HUES48 (cell line): ENCODE measurements at regions not wholly inside any gene's neighbourhood (a gene's known extent, or its start where the extent isn't known, plus 50 kb on each side); places are given as distances from the start of the nearest gene placed in this dataset.

Experiments
- H3K27ac ChIP-seq: one replicate; pipeline ENCODE4 v1.7.0; 2013; ENCODE audit warnings: low read depth, low read length, inconsistent platforms
- H3K27me3 ChIP-seq: 2 replicates; pipeline ENCODE4 v1.6.1; 2013; ENCODE audit warnings: mild to moderate bottlenecking, low read length; ENCODE audit not compliant: control insufficient read depth, insufficient read depth
- H3K36me3 ChIP-seq: 2 replicates; pipeline ENCODE4 v1.6.1; 2013; ENCODE audit warnings: low read length; ENCODE audit not compliant: control insufficient read depth, insufficient read depth
- H3K4me1 ChIP-seq: 2 replicates; pipeline ENCODE4 v1.6.1; 2013; ENCODE audit warnings: mild to moderate bottlenecking, low read length; ENCODE audit not compliant: control insufficient read depth, insufficient read depth
- H3K4me3 ChIP-seq: 2 replicates; pipeline ENCODE4 v1.5.1; 2013; ENCODE audit warnings: mild to moderate bottlenecking, low read depth, low read length
- H3K9ac ChIP-seq: 2 replicates; pipeline ENCODE4 v1.6.1; 2013; ENCODE audit warnings: mild to moderate bottlenecking, low read depth, low read length, moderate library complexity
- H3K9me3 ChIP-seq: 2 replicates; pipeline ENCODE4 v1.6.1; 2013; ENCODE audit warnings: low read length; ENCODE audit not compliant: control insufficient read depth, insufficient read depth

DNA sequence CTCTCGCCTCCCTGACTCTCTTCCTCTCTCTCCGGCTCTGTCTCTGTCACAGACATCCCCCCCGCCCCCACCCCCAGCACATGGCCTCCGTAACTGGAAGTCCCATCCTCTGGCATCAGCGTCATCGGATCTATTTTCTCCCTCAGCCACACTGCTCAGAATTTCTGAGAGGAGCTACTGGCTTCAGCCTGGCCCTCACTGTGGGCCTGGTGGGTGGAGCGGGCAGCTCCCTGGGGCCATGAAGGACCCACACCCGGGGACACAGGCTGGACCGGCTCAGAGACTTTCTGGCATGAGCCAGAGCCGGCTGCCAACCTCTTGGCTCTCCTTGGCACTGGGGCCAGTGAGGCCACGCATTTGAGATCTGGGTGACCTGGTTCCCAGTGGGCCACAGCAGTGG lies 61.2 kb upstream of the CASZ1 start:
- Histone ChIP-seq H3K9ac (no peak overlapping the region), H3K4me3 (no peak overlapping the region), H3K9me3 (no peaks in the 10 kb centered on the region), H3K27ac (no peak overlapping the region), H3K36me3 (no peaks in the 10 kb centered on the region), H3K27me3 (peaks cover 10% of the 10 kb centered on the region; the same call in 1 of the 2 replicates), H3K4me1 (peaks cover 15% of the 10 kb centered on the region)

DNA sequence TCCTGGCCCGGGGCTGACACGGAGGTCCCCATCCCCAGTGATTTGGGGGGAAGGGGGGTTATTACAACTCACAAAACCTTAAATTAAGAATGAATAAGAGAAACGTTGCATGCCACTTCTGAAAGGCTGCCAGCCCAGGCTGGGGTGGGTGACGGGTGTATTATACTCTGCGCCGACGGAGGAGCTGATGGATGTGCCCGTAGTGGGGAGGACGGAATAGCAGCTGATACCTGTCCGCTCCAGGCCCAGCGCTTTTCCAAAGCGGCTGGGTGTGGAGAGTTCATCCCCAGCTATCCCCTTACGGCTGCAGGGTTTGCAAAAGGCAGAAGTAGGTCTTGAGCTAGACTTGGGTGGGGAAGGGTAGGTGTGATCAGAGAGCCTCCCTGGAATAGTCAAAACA lies 63.8 kb upstream of the CASZ1 start:
- H3K4me1 ChIP-seq: peaks cover 22% of the 10 kb centered on the region
- no peak overlapping the region for H3K27ac ChIP-seq
- H3K36me3 ChIP-seq: no peaks in the 10 kb centered on the region
- H3K4me3 ChIP-seq: no peak overlapping the region
- peaks cover 17% of the 10 kb centered on the region for H3K27me3 ChIP-seq
- H3K9ac ChIP-seq: no peak overlapping the region
- H3K9me3 ChIP-seq: no peaks in the 10 kb centered on the region

DNA sequence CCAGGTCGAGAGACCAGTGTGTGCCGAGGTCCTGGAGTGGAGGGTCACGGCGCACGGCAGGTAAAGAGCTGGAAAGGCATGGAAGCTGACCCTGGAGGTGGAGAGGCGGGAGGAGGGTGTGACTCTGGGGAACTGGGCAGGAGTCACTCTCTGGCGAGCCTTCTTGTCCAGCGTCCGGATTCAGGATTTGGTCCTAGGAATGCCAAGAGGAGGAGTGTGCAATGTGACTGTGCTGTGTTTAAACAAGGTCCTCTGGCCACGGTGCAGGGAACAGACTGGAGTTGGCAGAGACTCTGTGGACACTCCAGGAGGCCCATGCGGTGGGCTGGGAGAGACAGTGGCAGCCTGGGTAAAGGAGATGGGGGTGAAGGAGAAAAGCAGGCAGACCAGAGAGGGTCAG lies 64.2 kb upstream of the CASZ1 start:
- H3K4me3 ChIP-seq: no peak overlapping the region
- no peak overlapping the region for H3K9ac ChIP-seq
- H3K27me3 ChIP-seq: peaks cover 22% of the 10 kb centered on the region
- peaks cover 26% of the 10 kb centered on the region for H3K4me1 ChIP-seq
- no peaks in the 10 kb centered on the region for H3K9me3 ChIP-seq
- H3K36me3 ChIP-seq: no peaks in the 10 kb centered on the region
- no peak overlapping the region for H3K27ac ChIP-seq

DNA sequence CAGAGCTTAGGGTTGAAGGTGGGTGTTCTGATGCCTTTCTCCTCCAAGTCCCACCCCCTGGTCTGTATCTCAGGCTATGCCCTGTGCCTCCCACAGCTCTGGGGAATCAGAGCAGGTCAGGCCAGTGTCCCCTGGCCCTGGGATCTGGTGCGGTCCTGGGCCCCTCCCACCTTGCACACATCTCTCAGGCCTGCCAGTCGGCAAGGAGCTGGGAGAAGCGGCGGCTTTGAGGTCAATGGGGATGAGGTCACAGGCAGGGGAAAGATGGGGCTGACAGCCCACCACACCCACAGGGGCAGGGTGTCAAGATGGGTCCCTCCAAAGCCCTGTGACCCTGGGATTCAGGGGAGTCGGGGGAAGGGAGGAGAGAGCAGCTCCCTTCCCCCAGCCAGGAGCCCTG lies 65.4 kb upstream of the CASZ1 start:
- Histone ChIP-seq H3K9me3 (no peaks in the 10 kb centered on the region), H3K36me3 (no peaks in the 10 kb centered on the region), H3K4me1 (peaks cover 28% of the 10 kb centered on the region), H3K27me3 (peaks cover 30% of the 10 kb centered on the region), H3K9ac (no peak overlapping the region), H3K27ac (no peak overlapping the region), H3K4me3 (no peak overlapping the region)

DNA sequence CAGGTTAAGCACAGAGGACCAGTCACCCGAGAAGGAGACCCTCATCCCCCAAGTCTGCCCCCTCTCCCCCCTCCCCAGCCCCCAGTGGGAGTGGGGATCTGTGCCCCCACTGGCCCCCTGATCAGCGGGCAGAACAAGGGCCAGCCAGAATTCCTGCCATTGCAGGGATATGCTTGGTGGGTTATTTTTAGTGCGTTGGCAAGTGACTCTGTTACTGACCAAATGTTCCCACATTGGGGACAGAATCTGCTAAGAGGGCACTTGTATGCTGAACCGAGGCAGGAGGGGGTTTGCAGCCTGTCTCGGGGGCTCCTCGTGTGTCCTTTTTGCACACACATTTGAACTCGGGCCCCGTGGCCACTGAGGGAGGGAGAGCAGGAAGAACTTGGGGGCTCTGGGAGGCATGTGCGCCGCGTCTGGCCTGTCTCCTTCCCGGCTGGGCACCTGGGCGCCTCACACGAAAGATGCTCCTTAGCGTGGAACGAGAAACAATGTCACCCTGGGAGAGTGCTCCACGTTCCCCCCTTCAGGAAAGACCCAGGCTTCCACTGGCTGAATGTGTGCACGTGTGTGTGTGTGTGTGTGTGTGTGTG lies 66.4 kb upstream of the CASZ1 start:
- Histone ChIP-seq H3K4me1 (peaks cover 34% of the 10 kb centered on the region), H3K36me3 (no peaks in the 10 kb centered on the region), H3K4me3 (no peak overlapping the region), H3K9me3 (no peaks in the 10 kb centered on the region), H3K27ac (no peak overlapping the region), H3K9ac (no peak overlapping the region), H3K27me3 (peaks cover 36% of the 10 kb centered on the region)

DNA sequence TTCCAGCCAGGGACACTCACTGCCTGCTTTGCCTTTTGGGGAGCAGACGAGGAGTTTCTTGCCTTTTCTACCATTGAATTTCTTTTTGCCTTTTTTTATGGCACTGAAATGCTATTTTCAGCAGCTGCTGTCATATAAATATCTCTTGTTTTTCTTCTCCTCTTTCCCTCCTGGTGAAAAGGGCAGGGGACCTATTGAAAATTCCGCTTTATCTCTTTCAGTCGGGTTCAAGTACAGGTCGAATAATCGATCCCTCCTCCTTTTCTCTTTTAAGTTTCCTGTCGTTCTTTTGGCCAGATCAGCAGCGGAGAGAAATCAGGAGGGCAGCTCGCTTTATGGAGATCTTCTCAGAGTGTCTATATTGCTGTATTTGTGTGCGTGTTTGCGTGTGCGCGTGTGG lies 67.4 kb upstream of the CASZ1 start:
- Histone ChIP-seq H3K36me3 (no peaks in the 10 kb centered on the region), H3K4me1 (peaks cover 35% of the 10 kb centered on the region), H3K9ac (no peak overlapping the region), H3K27ac (no peak overlapping the region), H3K4me3 (no peak overlapping the region), H3K9me3 (no peaks in the 10 kb centered on the region), H3K27me3 (peaks cover 37% of the 10 kb centered on the region)

DNA sequence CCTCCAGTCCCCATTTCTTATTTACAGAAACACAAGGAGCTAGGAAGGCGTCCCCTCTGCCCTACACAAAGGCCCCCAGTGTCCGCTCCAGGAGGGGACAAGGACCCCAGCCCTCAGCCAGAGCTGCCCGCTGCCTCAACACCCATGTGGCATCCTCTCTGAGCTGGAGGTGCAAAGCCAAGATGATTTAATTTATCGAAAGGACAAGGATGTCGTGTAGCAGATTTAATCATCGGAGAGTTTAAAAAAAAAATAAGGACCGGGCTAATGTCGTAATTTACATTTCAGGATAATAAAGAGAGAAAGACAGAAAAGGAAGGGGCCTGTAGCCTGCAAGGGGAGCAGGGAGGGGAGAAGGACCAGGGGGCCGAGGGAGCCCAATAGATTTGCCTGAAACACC lies 68.3 kb upstream of the CASZ1 start:
- Histone ChIP-seq H3K9me3 (no peaks in the 10 kb centered on the region), H3K4me3 (no peak overlapping the region), H3K27me3 (peaks cover 40% of the 10 kb centered on the region), H3K27ac (no peak overlapping the region), H3K4me1 (peaks cover 32% of the 10 kb centered on the region), H3K36me3 (no peaks in the 10 kb centered on the region), H3K9ac (no peak overlapping the region)

DNA sequence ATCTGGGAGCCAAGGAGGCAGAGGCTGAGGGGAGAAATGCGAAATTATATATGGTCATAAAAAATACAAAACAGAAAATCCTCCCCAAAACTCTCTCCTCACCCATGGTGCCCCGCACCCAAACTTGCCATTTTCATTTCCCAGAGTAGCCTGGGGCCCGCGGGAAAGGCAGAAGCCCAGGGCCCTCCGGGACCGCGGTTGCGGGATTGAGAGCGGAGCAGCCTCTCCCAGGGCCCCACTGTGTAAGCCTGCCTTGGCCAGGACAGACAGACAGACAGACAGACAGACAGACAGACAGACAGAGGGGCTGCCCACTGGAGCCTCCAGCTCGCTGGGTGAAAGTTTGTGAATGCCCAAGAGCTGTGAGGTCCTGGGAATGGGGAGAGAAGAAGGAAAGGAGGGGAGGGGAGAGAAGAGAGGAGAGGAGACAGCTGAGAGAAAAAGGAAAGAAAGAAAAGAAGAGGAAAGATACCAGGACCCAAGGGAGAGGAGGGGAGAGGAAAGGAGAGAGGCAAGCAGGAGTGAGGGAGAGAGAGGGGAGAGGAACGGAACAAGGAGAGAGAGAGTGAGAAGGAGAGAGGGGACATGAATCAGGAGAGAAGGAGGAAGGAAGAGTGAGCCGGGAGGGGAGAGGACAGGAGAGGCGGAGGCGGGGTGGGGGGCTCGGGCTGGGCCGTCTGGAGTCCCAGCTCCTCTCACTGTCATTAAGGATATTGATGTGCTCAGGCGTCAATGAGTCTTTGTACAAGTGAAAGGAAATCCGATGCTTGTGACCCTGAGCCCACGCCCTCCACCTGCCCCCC lies 69.3 kb upstream of the CASZ1 start:
- Histone ChIP-seq H3K27ac (no peak overlapping the region), H3K27me3 (peaks cover 37% of the 10 kb centered on the region), H3K4me3 (no peak overlapping the region), H3K9ac (no peak overlapping the region), H3K9me3 (no peaks in the 10 kb centered on the region), H3K4me1 (peaks cover 25% of the 10 kb centered on the region), H3K36me3 (no peaks in the 10 kb centered on the region)

DNA sequence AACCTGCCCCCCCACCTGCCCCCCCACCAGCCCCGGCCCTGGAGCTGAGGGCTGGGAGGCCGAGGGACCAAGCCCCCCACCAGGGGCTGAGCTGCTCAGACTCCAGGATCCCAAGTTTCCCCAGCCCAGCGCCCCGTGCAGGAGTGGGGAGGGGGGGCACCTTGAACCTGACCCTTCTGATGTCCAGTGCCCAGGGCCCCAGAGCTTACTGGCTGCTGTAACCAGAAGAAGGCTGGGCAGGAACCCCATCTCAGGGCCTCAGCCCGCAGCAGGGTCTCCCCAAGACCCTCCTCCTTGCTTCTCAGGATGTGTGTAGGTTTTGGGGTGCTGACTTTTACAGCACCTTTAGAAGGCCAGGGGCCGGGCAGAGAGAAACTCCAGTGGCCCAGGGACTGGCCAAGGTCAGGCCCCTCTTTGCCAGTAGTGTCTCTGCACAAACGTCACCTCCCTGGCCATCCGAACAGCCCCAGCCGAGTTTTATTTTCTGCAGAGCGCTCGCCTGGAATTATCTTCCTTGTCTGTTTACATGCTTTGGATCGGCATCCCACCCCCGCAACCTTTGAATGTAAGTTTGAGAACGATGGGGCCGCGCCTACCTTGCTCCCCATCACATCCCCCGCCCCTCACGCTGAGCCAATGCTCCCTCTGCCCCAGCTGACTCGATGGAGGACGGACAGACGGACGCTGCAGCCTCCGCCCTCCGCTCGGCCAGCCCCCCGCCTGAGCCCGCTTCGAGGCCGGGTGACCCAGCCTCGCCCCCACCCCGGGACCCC lies 70.1 kb upstream of the CASZ1 start:
- peaks cover 31% of the 10 kb centered on the region for H3K27me3 ChIP-seq
- no peak overlapping the region for H3K9ac ChIP-seq
- peak overlapping the region; percentile 55 for H3K4me3 ChIP-seq

DNA sequence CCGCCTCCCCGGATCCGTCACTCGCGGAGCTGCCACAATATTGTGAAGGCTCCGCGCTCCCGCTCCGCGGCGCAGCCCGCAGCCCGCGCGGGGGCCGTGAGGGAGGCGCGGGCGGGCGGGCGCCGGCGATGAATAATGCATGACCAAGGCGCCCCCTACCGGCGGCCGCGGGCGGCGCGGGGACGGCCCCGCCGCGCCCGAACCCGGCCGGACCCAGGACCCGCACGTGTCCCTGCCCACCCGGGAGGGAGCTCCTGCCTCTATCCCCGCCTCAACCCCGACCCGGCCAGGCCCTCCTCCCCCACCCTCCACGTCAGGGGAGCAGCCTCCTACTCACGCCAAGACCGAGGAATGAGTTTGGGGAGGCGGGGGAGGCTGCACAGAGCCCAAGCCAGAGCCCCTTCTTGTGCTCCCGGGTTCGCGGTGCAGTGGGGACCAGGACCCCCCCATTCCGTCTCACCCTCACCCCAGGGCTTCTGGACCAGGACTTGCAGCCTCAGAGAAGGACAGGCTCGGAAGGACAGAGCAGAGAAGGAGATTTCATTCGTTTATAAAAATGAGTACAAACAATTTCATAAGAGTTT lies 70.8 kb upstream of the CASZ1 start:
- peaks cover 31% of the 10 kb centered on the region for H3K27me3 ChIP-seq

More for the DNA sequence above, 70.1 kb upstream of the CASZ1 start:
- Histone ChIP-seq H3K27ac (no peak overlapping the region), H3K4me1 (peaks cover 25% of the 10 kb centered on the region), H3K36me3 (no peaks in the 10 kb centered on the region), H3K9me3 (no peaks in the 10 kb centered on the region)

More for the DNA sequence above, 70.8 kb upstream of the CASZ1 start:
- Histone ChIP-seq H3K4me3 (peak overlapping the region; percentile 49; the same call in 1 of the 2 replicates), H3K36me3 (no peaks in the 10 kb centered on the region), H3K9ac (no peak overlapping the region), H3K4me1 (peaks cover 19% of the 10 kb centered on the region), H3K27ac (no peak overlapping the region), H3K9me3 (no peaks in the 10 kb centered on the region)
